T-cell (primary cell): ENCODE measurements at regions not wholly inside any gene's neighbourhood (a gene's known extent, or its start where the extent isn't known, plus 50 kb on each side); places are given as distances from the start of the nearest gene placed in this dataset.

Experiments
- ATAC-seq, 4 experiments: fragments of 200-7000 bp in 3 of 4; fragments of 150-1000 bp in 1 of 4; cut with Tn5 transposase; replicated peaks in 1 of 4; 1 replicate in 3 of 4; 2 replicates in 1 of 4; pipeline ENCODE4 v1.10.0; 2021; ENCODE audit warnings: moderate library complexity in 3 of 4, mild to moderate bottlenecking in 2 of 4, moderate number of reproducible peaks in 1 of 4
- CTCF ChIA-PET, 2 donors: fragments of 300-600 bp; sonication (Branson Sonifier 250); formaldehyde crosslinking; loops; one replicate each; lab custom pipeline; 2022; ENCODE audit warnings: antibody characterized with exemption in 2 of 2; lab: Charles Lee
- POLR2A ChIA-PET, 2 donors: fragments of 300-600 bp; sonication (Branson Sonifier 250); formaldehyde crosslinking; loops; one replicate each; lab custom pipeline; 2022; ENCODE audit warnings: antibody characterized with exemption in 2 of 2; lab: Charles Lee
- DNase-seq, 35 experiments: peaks; one replicate each; pipeline versions ENCODE4 v3.0.0 to v3.0.0-alpha.2; 2013 to 2023
- H3K27ac ChIP-seq: one replicate; pipeline ENCODE4 v1.5.1; 2013; ENCODE audit warnings: low read length
- H3K27me3 ChIP-seq, 2 experiments: replicated peaks in 1 of 2; 1 replicate in 1 of 2; 2 replicates in 1 of 2; pipeline versions ENCODE4 v1.6.1 to v1.7.0; 2013; ENCODE audit warnings: low read length in 1 of 2, mixed read lengths in 1 of 2; ENCODE audit not compliant: control insufficient read depth in 2 of 2, insufficient read depth in 2 of 2; ENCODE audit errors: extremely low read depth in 1 of 2
- H3K36me3 ChIP-seq, 2 donors: 1 replicate in 1 of 2; 2 replicates in 1 of 2; pipeline versions ENCODE4 v1.6.1 to v1.7.0; 2013; ENCODE audit warnings: low read length in 1 of 2; ENCODE audit not compliant: control insufficient read depth in 2 of 2, insufficient read depth in 1 of 2; ENCODE audit errors: extremely low read depth in 1 of 2
- H3K4me1 ChIP-seq, 2 experiments: 1 replicate in 1 of 2; 2 replicates in 1 of 2; pipeline versions ENCODE4 v1.6.1 to v1.7.0; 2013; ENCODE audit warnings: low read length in 2 of 2, mixed read lengths in 1 of 2; ENCODE audit not compliant: insufficient read depth in 2 of 2, control insufficient read depth in 1 of 2; ENCODE audit errors: extremely low read depth in 1 of 2
- H3K4me3 ChIP-seq, 2 donors: 1 replicate in 1 of 2; 2 replicates in 1 of 2; pipeline versions ENCODE4 v1.5.1 to v1.7.0; 2013; ENCODE audit warnings: mild to moderate bottlenecking in 2 of 2, low read length in 1 of 2, moderate library complexity in 1 of 2; ENCODE audit not compliant: control insufficient read depth in 1 of 2; ENCODE audit errors: extremely low read depth in 1 of 2
- H3K9me3 ChIP-seq: 2 replicates; pipeline ENCODE4 v1.7.0; 2013
- H3K27ac Mint-ChIP-seq, 2 donors: one replicate each; pipeline ENCODE4 v1.8.0; 2020 to 2021; ENCODE audit warnings: mild to moderate bottlenecking in 2 of 2, mixed read lengths in 2 of 2
- H3K27me3 Mint-ChIP-seq, 2 donors: one replicate each; pipeline ENCODE4 v1.8.0; 2021 to 2022; ENCODE audit warnings: mixed read lengths in 2 of 2
- H3K36me3 Mint-ChIP-seq: one replicate; pipeline ENCODE4 v1.8.0; 2021; ENCODE audit warnings: mixed read lengths
- H3K4me1 Mint-ChIP-seq, 3 donors: one replicate each; pipeline ENCODE4 v1.8.0; 2020 to 2022; ENCODE audit warnings: mixed read lengths in 3 of 3, mild to moderate bottlenecking in 1 of 3
- H3K4me3 Mint-ChIP-seq, 3 donors: one replicate each; pipeline ENCODE4 v1.8.0; 2020 to 2022; ENCODE audit warnings: mild to moderate bottlenecking in 3 of 3, mixed read lengths in 3 of 3, moderate library complexity in 3 of 3
- H3K9me3 Mint-ChIP-seq, 3 donors: one replicate each; pipeline ENCODE4 v1.8.0; 2020 to 2022; ENCODE audit warnings: mixed read lengths in 3 of 3
- WGBS: methylation state at CpG from one replicate; pipeline ENCODE4 v1.1.5; 2013; ENCODE audit warnings: missing lambda C conversion rate; ENCODE audit not compliant: insufficient coverage; 5-methylcytosine and 5-hydroxymethylcytosine counted together

DNA sequence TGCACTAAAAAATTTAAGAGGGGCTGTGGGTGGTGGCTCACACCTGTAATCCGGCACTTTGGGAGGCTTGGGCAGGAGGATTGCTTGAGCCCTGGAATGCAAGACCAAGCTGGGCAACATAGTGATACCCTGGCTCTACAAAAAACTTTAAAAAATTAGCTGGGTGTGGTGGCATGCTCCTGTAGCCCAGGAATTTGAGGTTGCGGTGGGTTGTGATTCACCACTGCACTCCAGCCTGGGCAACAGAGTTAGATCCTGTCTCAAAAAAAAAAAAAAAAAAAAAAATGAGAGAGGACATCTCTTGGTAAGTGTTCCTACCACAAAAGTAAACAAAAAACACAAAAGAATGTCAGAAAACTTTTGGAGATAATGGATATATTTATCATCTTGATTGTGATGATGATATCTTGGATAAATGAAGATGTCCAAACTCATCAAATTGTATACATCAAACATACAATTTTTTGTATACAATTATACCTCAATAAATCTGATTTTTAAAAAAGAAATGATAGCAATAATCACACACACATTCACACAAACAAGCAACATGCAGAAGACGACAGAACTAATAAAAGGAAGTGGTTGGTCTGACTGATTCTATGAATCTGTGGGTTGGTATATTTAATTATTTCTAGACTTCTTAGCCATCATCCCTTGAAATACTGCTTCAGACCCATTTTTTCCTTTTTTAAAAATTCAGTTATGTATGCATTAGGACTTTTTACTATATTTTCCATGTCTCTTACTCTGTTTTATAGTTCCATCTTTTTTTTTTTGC, 465.9 kb downstream of the PLA2G4A start:
- ChIA-PET POLR2A (no interaction called here), CTCF (no interaction called here)
- Histone ChIP-seq H3K4me1 (no peaks in the 10 kb centered on the region), H3K9me3 (no peaks in the 10 kb centered on the region), H3K4me3 (no peak overlapping the region), H3K27ac (no peak overlapping the region), H3K36me3 (no peaks in the 10 kb centered on the region), H3K27me3 (no peaks in the 10 kb centered on the region)
- H3K4me1 Mint-ChIP-seq: no peaks in the 10 kb centered on the region
- no peak for ATAC-seq
- H3K27ac Mint-ChIP-seq: no peak overlapping the region
- H3K27me3 Mint-ChIP-seq: no peaks in the 10 kb centered on the region
- peaks cover 0 to 14% (median 7%) of the 10 kb centered on the region in 3 donors for H3K9me3 Mint-ChIP-seq
- no peaks in the 10 kb centered on the region for H3K36me3 Mint-ChIP-seq
- no CpG with 5 or more reads among the region's 3 CpGs for WGBS
- no peak overlapping the region for H3K4me3 Mint-ChIP-seq
- no peak for DNase-seq

DNA sequence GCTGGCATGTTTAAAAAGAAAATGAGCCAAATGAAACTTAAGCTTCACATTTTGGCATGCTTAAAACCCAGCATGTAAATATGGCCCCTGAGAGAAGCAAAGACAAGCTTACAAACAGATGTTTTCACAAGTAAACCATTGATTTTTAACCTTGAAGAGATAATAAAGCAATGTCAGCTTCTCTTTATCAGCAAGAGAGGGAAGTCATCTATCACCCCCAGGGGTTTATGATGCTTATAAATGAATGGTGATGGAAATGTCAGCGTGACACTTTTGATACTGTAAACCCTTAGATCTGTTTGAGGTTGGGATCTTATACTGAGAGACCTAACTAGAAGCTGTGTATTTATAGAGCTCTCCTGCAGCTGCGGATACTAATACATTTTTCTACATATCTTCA, 471.3 kb downstream of the PLA2G4A start:
- Histone ChIP-seq H3K4me1 (no peaks in the 10 kb centered on the region), H3K9me3 (no peaks in the 10 kb centered on the region), H3K27ac (no peak overlapping the region), H3K4me3 (no peak overlapping the region), H3K27me3 (no peaks in the 10 kb centered on the region), H3K36me3 (no peaks in the 10 kb centered on the region)
- WGBS: no CpG with 5 or more reads among the region's 2 CpGs
- POLR2A ChIA-PET: no interaction called here
- CTCF ChIA-PET: no interaction called here
- DNase-seq (no peak), ATAC-seq (no peak)
- Mint-ChIP-seq H3K36me3 (no peaks in the 10 kb centered on the region), H3K4me3 (no peak overlapping the region), H3K9me3 (peaks cover 0 to 21% (median 5%) of the 10 kb centered on the region in 3 donors), H3K4me1 (no peaks in the 10 kb centered on the region), H3K27me3 (no peaks in the 10 kb centered on the region), H3K27ac (no peak overlapping the region)

DNA sequence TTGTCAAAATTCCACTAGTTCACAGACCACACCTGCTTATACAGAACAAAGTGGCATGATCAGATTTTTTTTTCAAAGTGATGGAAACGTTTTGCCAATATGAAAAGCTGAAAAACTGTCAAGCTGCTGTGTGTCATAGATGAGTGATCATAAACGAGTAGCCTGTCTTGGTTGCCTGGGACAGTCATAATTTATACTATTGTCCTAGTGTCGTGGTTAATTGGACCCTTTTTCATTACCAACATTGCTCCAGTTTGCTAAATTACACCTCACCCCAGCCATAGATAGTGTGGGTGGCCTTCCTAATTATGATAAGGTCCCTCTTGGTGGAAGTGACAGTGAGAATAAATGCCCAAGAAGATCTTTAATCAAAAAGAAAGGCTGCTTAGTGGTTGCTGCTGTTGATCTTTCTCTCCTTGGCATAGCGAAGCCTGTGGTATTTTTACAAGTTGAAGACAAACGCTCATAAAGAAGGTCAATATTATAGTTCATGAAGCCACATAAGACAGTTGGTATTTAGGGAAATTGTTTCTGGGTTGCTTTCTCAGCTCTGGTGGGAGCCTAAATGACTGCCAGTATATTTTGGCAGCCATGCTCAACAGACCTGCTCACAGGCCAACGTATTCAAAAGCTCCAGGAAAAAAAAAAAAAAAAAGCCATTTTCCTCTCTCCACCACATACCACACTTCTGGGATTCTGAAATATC, 478.1 kb downstream of the PLA2G4A start:
- H3K27me3 Mint-ChIP-seq: no peaks in the 10 kb centered on the region
- ATAC-seq (no peak), DNase-seq (no peak)
- Histone ChIP-seq H3K36me3 (no peaks in the 10 kb centered on the region), H3K27me3 (no peaks in the 10 kb centered on the region), H3K27ac (no peak overlapping the region), H3K4me3 (no peak overlapping the region), H3K9me3 (no peaks in the 10 kb centered on the region), H3K4me1 (no peaks in the 10 kb centered on the region)
- 100% methylated on average over 1 of the region's 6 CpGs for whole genome bisulfite sequencing
- no peak overlapping the region for H3K4me3 Mint-ChIP-seq
- H3K4me1 Mint-ChIP-seq: no peaks in the 10 kb centered on the region
- peaks cover 0 to 17% (median 0%) of the 10 kb centered on the region in 3 donors for H3K9me3 Mint-ChIP-seq
- no peak overlapping the region for H3K27ac Mint-ChIP-seq
- CTCF ChIA-PET: no interaction called here
- no peaks in the 10 kb centered on the region for H3K36me3 Mint-ChIP-seq
- POLR2A ChIA-PET: no interaction called here

DNA sequence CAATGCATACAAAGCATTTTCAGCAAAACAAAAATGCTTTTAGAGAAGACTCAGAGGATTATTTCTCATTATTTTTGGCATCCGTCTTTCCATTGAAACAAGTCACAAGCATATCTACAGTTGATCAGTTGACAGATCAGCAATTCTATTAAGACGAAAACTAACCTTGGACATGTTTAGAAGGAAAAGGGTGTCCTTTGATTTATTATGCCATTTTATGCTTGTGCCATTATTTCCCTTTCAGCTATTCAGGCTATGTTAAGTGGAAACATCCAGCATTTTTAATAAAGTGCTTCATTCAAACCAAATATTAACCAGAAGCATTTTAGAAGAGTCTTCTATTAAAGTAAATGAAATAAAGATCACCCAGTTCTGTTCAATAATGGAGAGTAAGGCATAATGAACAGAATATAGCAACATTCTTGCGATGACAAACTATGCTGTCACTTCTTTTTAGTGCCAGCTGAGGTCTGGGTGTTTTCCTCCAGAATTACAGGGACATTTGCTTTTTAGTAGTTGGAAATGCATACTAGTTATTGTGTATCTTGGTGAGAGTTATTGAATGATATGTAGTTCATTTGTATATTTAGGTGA, 481.4 kb downstream of the PLA2G4A start:
- no peak overlapping the region for H3K4me3 ChIP-seq
- Mint-ChIP-seq H3K9me3 (peaks cover 0 to 8% (median 0%) of the 10 kb centered on the region in 3 donors), H3K4me3 (no peak overlapping the region), H3K27ac (no peak overlapping the region), H3K27me3 (no peaks in the 10 kb centered on the region), H3K36me3 (no peaks in the 10 kb centered on the region), H3K4me1 (no peaks in the 10 kb centered on the region)
- H3K36me3 ChIP-seq: no peaks in the 10 kb centered on the region
- no peaks in the 10 kb centered on the region for H3K9me3 ChIP-seq
- WGBS: 100% methylated on average over 1 of the region's 3 CpGs
- ATAC-seq: no peak
- H3K27me3 ChIP-seq: no peaks in the 10 kb centered on the region
- DNase-seq: no peak
- no peak overlapping the region for H3K27ac ChIP-seq
- no peaks in the 10 kb centered on the region for H3K4me1 ChIP-seq
- POLR2A ChIA-PET: no interaction called here
- CTCF ChIA-PET: no interaction called here

DNA sequence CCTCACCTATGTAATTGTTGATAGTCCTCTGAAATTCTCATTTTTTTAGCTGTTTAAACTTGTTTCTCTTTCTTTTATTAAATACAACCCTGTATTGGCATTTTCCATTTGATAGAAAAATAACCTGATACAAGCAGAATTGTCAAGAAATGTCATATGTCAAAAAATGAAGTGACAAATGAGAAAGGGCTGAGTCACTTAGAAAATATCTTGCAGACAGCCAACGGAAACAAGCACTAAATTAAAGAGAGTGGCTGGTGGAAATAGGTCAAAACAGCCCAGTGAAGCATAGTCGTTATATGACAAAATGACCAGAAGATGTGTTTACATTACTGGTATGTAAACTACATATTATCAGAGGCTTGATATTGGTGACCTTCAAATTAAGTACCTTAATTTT, 484.4 kb downstream of the PLA2G4A start:
- Histone ChIP-seq H3K4me1 (no peaks in the 10 kb centered on the region), H3K4me3 (no peak overlapping the region), H3K9me3 (no peaks in the 10 kb centered on the region), H3K36me3 (no peaks in the 10 kb centered on the region), H3K27ac (no peak overlapping the region), H3K27me3 (no peaks in the 10 kb centered on the region)
- no peaks in the 10 kb centered on the region for H3K4me1 Mint-ChIP-seq
- ATAC-seq: no peak
- no peaks in the 10 kb centered on the region for H3K27me3 Mint-ChIP-seq
- peaks cover 0 to 4% (median 0%) of the 10 kb centered on the region in 3 donors for H3K9me3 Mint-ChIP-seq
- H3K36me3 Mint-ChIP-seq: no peaks in the 10 kb centered on the region
- CTCF ChIA-PET: no interaction called here
- H3K4me3 Mint-ChIP-seq: no peak overlapping the region
- WGBS: no CpG with 5 or more reads among the region's 2 CpGs
- POLR2A ChIA-PET: no interaction called here
- no peak for DNase-seq
- H3K27ac Mint-ChIP-seq: no peak overlapping the region

DNA sequence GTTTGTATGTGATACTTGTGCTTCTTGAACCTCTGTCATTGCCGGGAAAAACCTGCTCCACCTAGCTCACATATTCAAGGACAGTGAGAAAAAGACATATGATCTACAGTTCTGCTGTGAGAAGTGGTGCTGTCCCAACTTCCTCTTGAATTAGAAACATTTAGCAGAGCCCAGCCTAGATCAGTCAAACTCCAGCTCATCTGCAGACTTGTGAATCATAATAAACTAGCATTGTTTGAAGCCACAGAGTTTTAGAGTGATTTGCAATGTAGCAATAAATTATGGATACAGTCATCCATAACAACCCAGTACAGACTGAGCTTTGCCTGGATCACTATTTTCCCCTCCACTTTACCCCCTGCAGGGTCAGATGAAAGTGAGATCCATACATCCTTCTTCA, 497.8 kb downstream of the PLA2G4A start:
- Mint-ChIP-seq H3K4me3 (no peak overlapping the region), H3K9me3 (peaks cover 4 to 9% (median 5%) of the 10 kb centered on the region in 3 donors), H3K27me3 (no peaks in the 10 kb centered on the region), H3K27ac (no peak overlapping the region), H3K36me3 (no peaks in the 10 kb centered on the region), H3K4me1 (no peaks in the 10 kb centered on the region)
- Histone ChIP-seq H3K4me3 (no peak overlapping the region), H3K9me3 (no peaks in the 10 kb centered on the region), H3K27me3 (no peaks in the 10 kb centered on the region), H3K36me3 (no peaks in the 10 kb centered on the region), H3K4me1 (no peaks in the 10 kb centered on the region), H3K27ac (no peak overlapping the region)
- DNase-seq (no peak), ATAC-seq (no peak)
- CTCF ChIA-PET: no interaction called here
- POLR2A ChIA-PET: no interaction called here
- WGBS: no CpG with 5 or more reads among the region's 1 CpG
